ENCODE measurements at regions not wholly inside any gene's neighbourhood (a gene's known extent, or its start where the extent isn't known, plus 50 kb on each side); places are given as distances from the start of the nearest gene placed in this dataset.

DNA sequence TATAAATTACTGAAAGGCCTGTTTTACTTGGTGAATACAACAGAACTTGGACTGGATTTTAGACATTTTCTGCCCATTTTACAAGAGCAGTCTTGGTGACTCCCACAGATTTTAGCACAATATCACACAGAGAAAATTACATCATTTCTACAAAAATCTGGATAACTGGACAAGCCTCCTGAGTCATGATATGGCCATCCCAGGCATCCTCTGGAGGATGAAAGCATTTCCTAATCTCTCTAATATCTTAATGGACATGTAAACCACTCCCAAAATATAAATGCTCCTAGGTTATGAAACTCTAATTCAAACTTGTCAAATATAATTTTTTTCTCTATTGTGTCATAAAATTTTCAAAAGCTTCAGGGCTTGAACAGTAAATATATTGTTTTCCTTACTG lies 1170.8 kb upstream of the PCDH7 start:
- Mint-ChIP-seq H3K27me3 (no peaks in the 10 kb centered on the region), H3K36me3 (no peaks in the 10 kb centered on the region), H3K4me1 (ENCODE audit: unreplicated experiment) (peaks cover 5% of the 10 kb centered on the region), H3K9me3 (no peaks in the 10 kb centered on the region), H3K27ac (no peak overlapping the region), H3K4me3 (no peak overlapping the region)
- no peak for TF ChIP-seq CTCF (conservative IDR thresholded peaks at IDR 0.05)
- DNase-seq (ENCODE audit: extremely low spot score, unreplicated experiment), result no peak

DNA sequence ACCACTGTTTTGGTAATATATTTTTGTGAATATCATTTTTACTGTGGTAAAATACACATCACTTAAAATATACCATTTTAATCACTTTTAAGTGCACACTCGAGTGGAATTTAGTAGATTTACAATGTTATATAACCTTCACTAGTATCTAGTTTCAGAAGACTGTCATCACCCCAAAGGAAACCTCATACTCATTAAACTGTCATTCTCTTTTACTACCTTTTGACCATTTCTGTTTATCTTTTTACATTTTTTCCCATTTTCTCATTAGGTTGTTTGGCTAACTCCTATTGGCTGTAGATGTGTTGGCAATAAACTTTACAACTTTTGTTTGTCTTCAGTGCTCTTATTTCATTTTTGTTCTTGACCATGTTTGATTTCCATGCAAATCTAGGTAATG lies 1168.3 kb upstream of the PCDH7 start:
- no peak for TF ChIP-seq CTCF (conservative IDR thresholded peaks at IDR 0.05)
- Mint-ChIP-seq H3K36me3 (no peaks in the 10 kb centered on the region), H3K4me3 (no peak overlapping the region), H3K27me3 (no peaks in the 10 kb centered on the region), H3K27ac (no peak overlapping the region), H3K9me3 (no peaks in the 10 kb centered on the region), H3K4me1 (ENCODE audit: unreplicated experiment) (peaks cover 5% of the 10 kb centered on the region)
- DNase-seq (ENCODE audit: extremely low spot score, unreplicated experiment), result no peak

- no peak for TF ChIP-seq CTCF (conservative IDR thresholded peaks at IDR 0.05)
- Mint-ChIP-seq H3K27ac (no peak overlapping the region), H3K27me3 (no peaks in the 10 kb centered on the region), H3K36me3 (no peaks in the 10 kb centered on the region), H3K4me1 (ENCODE audit: unreplicated experiment) (peaks cover 5% of the 10 kb centered on the region), H3K9me3 (no peaks in the 10 kb centered on the region), H3K4me3 (no peak overlapping the region)
- DNase-seq (ENCODE audit: extremely low spot score, unreplicated experiment), result no peak
Observed at GRCh38 chr4:29553846-29554245, 1166.3 kb upstream of the PCDH7 start.

DNA sequence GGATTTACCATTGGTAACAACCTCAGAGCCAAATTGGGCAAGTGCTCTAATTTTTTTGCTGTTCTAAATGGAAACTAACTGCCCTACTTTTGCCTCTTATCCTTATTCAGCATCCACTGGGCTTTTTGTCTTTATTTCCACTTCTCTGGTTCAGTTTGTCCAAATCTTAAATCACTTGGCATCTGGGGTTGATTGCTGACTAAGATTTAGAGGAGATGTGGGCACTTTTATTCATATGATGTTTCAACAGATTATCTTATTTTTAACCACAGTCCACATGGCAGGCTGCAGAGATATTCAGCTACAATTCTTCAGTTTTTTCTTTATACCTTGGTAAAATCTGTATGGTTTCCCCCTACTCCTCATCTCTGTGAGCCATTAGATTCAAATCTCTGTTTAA lies 1161.4 kb upstream of the PCDH7 start:
- TF ChIP-seq CTCF (conservative IDR thresholded peaks at IDR 0.05), result no peak
- Mint-ChIP-seq H3K27ac (no peak overlapping the region), H3K27me3 (no peaks in the 10 kb centered on the region), H3K36me3 (no peaks in the 10 kb centered on the region), H3K4me3 (no peak overlapping the region), H3K9me3 (no peaks in the 10 kb centered on the region), H3K4me1 (ENCODE audit: unreplicated experiment) (no peaks in the 10 kb centered on the region)
- no peak for DNase-seq (ENCODE audit: extremely low spot score, unreplicated experiment)

DNA sequence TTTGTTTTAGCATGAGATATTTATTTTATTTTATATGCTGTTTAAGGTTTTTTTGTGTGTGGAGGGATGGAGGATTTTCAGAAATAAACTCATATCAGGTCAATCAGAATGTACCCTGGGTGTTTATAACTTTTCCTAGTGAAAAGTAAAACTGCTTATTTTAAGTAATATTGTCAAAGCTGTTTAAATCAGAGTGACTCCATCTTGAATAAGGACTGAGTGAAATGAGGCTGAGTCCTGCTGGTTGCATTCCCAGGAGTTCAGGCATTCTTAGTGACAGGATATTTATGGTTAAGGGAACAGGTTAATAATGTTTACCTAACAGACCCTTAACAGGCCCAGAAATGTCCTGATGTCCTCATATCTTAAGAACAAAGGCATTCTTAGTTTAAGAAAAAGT lies 1160.9 kb upstream of the PCDH7 start:
- H3K27me3 Mint-ChIP-seq, result no peaks in the 10 kb centered on the region
- no peaks in the 10 kb centered on the region for H3K9me3 Mint-ChIP-seq
- H3K27ac Mint-ChIP-seq, result no peak overlapping the region
- no peak overlapping the region for H3K4me3 Mint-ChIP-seq
- H3K36me3 Mint-ChIP-seq, result no peaks in the 10 kb centered on the region
- H3K4me1 Mint-ChIP-seq (ENCODE audit: unreplicated experiment), result no peaks in the 10 kb centered on the region
- no peak for DNase-seq (ENCODE audit: extremely low spot score, unreplicated experiment)
- no peak for TF ChIP-seq CTCF (conservative IDR thresholded peaks at IDR 0.05)

GRCh38 chr4:29560452-29560851 lies 1159.7 kb upstream of the PCDH7 start:
- Mint-ChIP-seq H3K36me3 (no peaks in the 10 kb centered on the region), H3K4me1 (ENCODE audit: unreplicated experiment) (no peaks in the 10 kb centered on the region), H3K9me3 (no peaks in the 10 kb centered on the region), H3K27ac (no peak overlapping the region), H3K4me3 (no peak overlapping the region), H3K27me3 (no peaks in the 10 kb centered on the region)
- TF ChIP-seq CTCF (conservative IDR thresholded peaks at IDR 0.05), result no peak
- no peak for DNase-seq (ENCODE audit: extremely low spot score, unreplicated experiment)

All from type B pancreatic cell (in vitro differentiated cells).